Dendritic cell treated with granulocyte-macrophage colony-stimulating factor and Interleukin-4, amounts not matched to agents 40 ng/mL and 50 ng/mL, for 4 days (primary cell): ENCODE measurements at regions not wholly inside any gene's neighbourhood (a gene's known extent, or its start where the extent isn't known, plus 50 kb on each side); places are given as distances from the start of the nearest gene placed in this dataset.

ENCODE experiments used
- H3K27ac Mint-ChIP-seq: one replicate; pipeline ENCODE4 v1.8.0; 2022; ENCODE audit warnings: mild to moderate bottlenecking, mixed read lengths
- H3K27me3 Mint-ChIP-seq: one replicate; pipeline ENCODE4 v1.8.0; 2022; ENCODE audit warnings: mild to moderate bottlenecking, mixed read lengths
- H3K36me3 Mint-ChIP-seq: one replicate; pipeline ENCODE4 v1.8.0; 2022; ENCODE audit warnings: low read depth, mixed read lengths
- H3K4me1 Mint-ChIP-seq: one replicate; pipeline ENCODE4 v1.8.0; 2022; ENCODE audit warnings: low read depth, mixed read lengths
- H3K4me3 Mint-ChIP-seq: one replicate; pipeline ENCODE4 v1.8.0; 2022; ENCODE audit warnings: mild to moderate bottlenecking, moderate library complexity, mixed read lengths
- H3K9me3 Mint-ChIP-seq: one replicate; pipeline ENCODE4 v1.8.0; 2022; ENCODE audit warnings: mixed read lengths
- intact Hi-C: fragments of 100-400 bp; cut with micrococcal nuclease; formaldehyde crosslinking; loops from one replicate; pipeline ENCODE4 v1.15.0; 2022

- no peaks in the 10 kb centered on the region for H3K36me3 Mint-ChIP-seq
- H3K27ac Mint-ChIP-seq: no peak overlapping the region
- no peak overlapping the region for H3K4me3 Mint-ChIP-seq
- H3K27me3 Mint-ChIP-seq: peaks cover 18% of the 10 kb centered on the region
- intact Hi-C loops: loop anchor here (10.0 kb wide), 1 partner anchor 547 kb away; no protein-coding TSS in a partner anchor
- H3K4me1 Mint-ChIP-seq: peaks cover 13% of the 10 kb centered on the region
- H3K9me3 Mint-ChIP-seq: no peaks in the 10 kb centered on the region
Observed at GRCh38 chr6:53721766-53722165, 56.2 kb upstream of the KLHL31 start.

- Mint-ChIP-seq H3K9me3 (no peaks in the 10 kb centered on the region), H3K36me3 (no peaks in the 10 kb centered on the region), H3K27ac (no peak overlapping the region), H3K27me3 (peaks cover 12% of the 10 kb centered on the region), H3K4me3 (no peak overlapping the region), H3K4me1 (peaks cover 8% of the 10 kb centered on the region)
- intact Hi-C loops: no loop called here
Observed at GRCh38 chr6:53718597-53719460, 53.3 kb upstream of the KLHL31 start.

- no peaks in the 10 kb centered on the region for H3K36me3 Mint-ChIP-seq
- H3K9me3 Mint-ChIP-seq: no peaks in the 10 kb centered on the region
- no peak overlapping the region for H3K27ac Mint-ChIP-seq
- H3K4me3 Mint-ChIP-seq: no peak overlapping the region
- H3K27me3 Mint-ChIP-seq: peaks cover 15% of the 10 kb centered on the region
- intact Hi-C loops: no loop called here
- peaks cover 8% of the 10 kb centered on the region for H3K4me1 Mint-ChIP-seq
Observed at GRCh38 chr6:53717566-53717965, 52.0 kb upstream of the KLHL31 start.

GRCh38 chr6:53715434-53715833 lies 49.9 kb upstream of the KLHL31 start:
- Mint-ChIP-seq H3K4me3 (no peak overlapping the region), H3K9me3 (no peaks in the 10 kb centered on the region), H3K36me3 (no peaks in the 10 kb centered on the region), H3K27me3 (peaks cover 24% of the 10 kb centered on the region), H3K4me1 (peaks cover 8% of the 10 kb centered on the region), H3K27ac (no peak overlapping the region)
- intact Hi-C loops: no loop called here
